ENCODE measurements at regions not wholly inside any gene's neighbourhood (a gene's known extent, or its start where the extent isn't known, plus 50 kb on each side); places are given as distances from the start of the nearest gene placed in this dataset.

GRCh38 chrY:15292881-15293280, 768.6 kb downstream of the NLGN4Y start:
- TF ChIP-seq CTCF (IDR thresholded peaks at IDR 0.05) = no peak
- TF ChIP-seq POLR2A (IDR thresholded peaks at IDR 0.05) = no peak
